NCI-H82 (cell line): ENCODE measurements at regions not wholly inside any gene's neighbourhood (a gene's known extent, or its start where the extent isn't known, plus 50 kb on each side); places are given as distances from the start of the nearest gene placed in this dataset.
"Not testable (repeated sequence)": the region's sequence is repeated elsewhere in the genome, so short reads cannot be mapped to it uniquely, and the experiment has no call there.

Experiments
- DNase-seq: peaks from one replicate; lab custom pipeline; 2025; lab: John Stamatoyannopoulos, UW

GRCh38 chrX:114450911-114451310 lies 133.0 kb upstream of the HTR2C start:
- DNase-seq, result no peak

GRCh38 chrX:114451397-114451796 lies 132.5 kb upstream of the HTR2C start:
- no peak for DNase-seq

GRCh38 chrX:114462266-114462665 lies 121.6 kb upstream of the HTR2C start:
- DNase-seq, result no peak

GRCh38 chrX:114465689-114466088 lies 118.2 kb upstream of the HTR2C start:
- DNase-seq, result no peak

- DNase-seq, result not testable (repeated sequence)
Measured at GRCh38 chrX:114472008-114472407, 111.9 kb upstream of the HTR2C start.

GRCh38 chrX:114472788-114473187 lies 111.1 kb upstream of the HTR2C start:
- no peak for DNase-seq

- no peak for DNase-seq
Measured at GRCh38 chrX:114500622-114501021, 83.3 kb upstream of the HTR2C start.

- no peak for DNase-seq
Measured at GRCh38 chrX:114508756-114509155, 75.1 kb upstream of the HTR2C start.

GRCh38 chrX:114519524-114519923 lies 64.4 kb upstream of the HTR2C start:
- DNase-seq, result no peak

GRCh38 chrX:114520701-114521100 lies 63.2 kb upstream of the HTR2C start:
- DNase-seq, result peak; percentile 3

GRCh38 chrX:114532111-114532805 lies 51.6 kb upstream of the HTR2C start:
- DNase-seq, result no peak
